Brain microvascular endothelial cell (primary cell): ENCODE measurements at regions not wholly inside any gene's neighbourhood (a gene's known extent, or its start where the extent isn't known, plus 50 kb on each side); places are given as distances from the start of the nearest gene placed in this dataset.
A peak's percentile ranks its signal among the peaks of the same experiment; 100 is the strongest.

ENCODE experiments used
- DNase-seq: peaks from one replicate; pipeline ENCODE4 v3.0.0-alpha.2; 2020
- H3K27ac ChIP-seq: fragments of 250-450 bp; sonication (Bioruptor Pico); 2 replicates; pipeline ENCODE4 v1.5.1; 2020; ENCODE audit warnings: mild to moderate bottlenecking, moderate library complexity
- H3K27me3 ChIP-seq: fragments of 250-450 bp; sonication (Bioruptor Pico); replicated peaks from 2 replicates; pipeline ENCODE4 v1.5.1; 2020; ENCODE audit warnings: mild to moderate bottlenecking
- H3K36me3 ChIP-seq: fragments of 250-450 bp; sonication (Bioruptor Pico); replicated peaks from 2 replicates; pipeline ENCODE4 v1.5.1; 2020; ENCODE audit warnings: mild to moderate bottlenecking
- H3K4me3 ChIP-seq: 2 replicates; pipeline ENCODE4 v1.5.1; 2011; ENCODE audit warnings: low read depth, mild to moderate bottlenecking, control low read depth, low read length, moderate library complexity
- in situ Hi-C: cut with HindIII; loops from 2 replicates; pipeline ENCODE4 v1.10.0; 2017; ENCODE audit warnings: low sequenced_read_pairs, low pct_ligation_motif_present
- TF ChIP-seq, protein P1 (sequence below): IDR thresholded peaks from 2 replicates; pipeline ENCODE4 v1.5.1; 2011; ENCODE audit warnings: low read depth, mild to moderate bottlenecking, moderate library complexity, low read length, control low read depth, inconsistent platforms; ENCODE audit errors: missing control alignments

- Histone ChIP-seq H3K36me3 (no peaks in the 10 kb centered on the region), H3K4me3 (no peak overlapping the region), H3K27me3 (no peaks in the 10 kb centered on the region), H3K27ac (no peak overlapping the region)
- DNase-seq, result no peak
- in situ Hi-C loops, result no loop called here
- TF ChIP-seq, protein P1, sequence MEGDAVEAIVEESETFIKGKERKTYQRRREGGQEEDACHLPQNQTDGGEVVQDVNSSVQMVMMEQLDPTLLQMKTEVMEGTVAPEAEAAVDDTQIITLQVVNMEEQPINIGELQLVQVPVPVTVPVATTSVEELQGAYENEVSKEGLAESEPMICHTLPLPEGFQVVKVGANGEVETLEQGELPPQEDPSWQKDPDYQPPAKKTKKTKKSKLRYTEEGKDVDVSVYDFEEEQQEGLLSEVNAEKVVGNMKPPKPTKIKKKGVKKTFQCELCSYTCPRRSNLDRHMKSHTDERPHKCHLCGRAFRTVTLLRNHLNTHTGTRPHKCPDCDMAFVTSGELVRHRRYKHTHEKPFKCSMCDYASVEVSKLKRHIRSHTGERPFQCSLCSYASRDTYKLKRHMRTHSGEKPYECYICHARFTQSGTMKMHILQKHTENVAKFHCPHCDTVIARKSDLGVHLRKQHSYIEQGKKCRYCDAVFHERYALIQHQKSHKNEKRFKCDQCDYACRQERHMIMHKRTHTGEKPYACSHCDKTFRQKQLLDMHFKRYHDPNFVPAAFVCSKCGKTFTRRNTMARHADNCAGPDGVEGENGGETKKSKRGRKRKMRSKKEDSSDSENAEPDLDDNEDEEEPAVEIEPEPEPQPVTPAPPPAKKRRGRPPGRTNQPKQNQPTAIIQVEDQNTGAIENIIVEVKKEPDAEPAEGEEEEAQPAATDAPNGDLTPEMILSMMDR, result no peak
Measured at GRCh38 chr4:92035666-92036065, 268.1 kb upstream of the GRID2 start.

DNA sequence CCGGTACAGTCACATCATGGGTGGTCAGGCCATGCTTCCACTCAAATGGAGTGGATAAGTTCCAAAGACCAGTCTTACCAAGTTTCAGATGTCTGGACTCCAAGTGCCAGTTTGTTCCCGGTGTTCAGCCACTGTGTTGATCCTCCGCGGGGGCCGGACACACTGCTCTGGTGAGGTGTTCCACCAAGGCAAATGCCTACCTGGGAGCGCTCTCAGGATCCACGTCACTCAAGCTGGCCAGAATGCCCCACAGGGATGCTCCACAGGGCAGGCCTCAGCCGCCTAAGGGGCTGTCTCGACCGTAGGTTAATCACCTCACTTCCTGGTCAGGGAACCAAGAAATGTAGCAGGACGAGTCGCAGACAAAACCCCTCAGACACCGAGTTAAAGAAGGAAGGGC, 258.0 kb upstream of the GRID2 start:
- Histone ChIP-seq H3K36me3 (no peaks in the 10 kb centered on the region), H3K4me3 (no peak overlapping the region), H3K27ac (no peak overlapping the region), H3K27me3 (no peaks in the 10 kb centered on the region)
- in situ Hi-C loops, result no loop called here
- no peak for DNase-seq
- TF ChIP-seq, protein P1, result no peak

DNA sequence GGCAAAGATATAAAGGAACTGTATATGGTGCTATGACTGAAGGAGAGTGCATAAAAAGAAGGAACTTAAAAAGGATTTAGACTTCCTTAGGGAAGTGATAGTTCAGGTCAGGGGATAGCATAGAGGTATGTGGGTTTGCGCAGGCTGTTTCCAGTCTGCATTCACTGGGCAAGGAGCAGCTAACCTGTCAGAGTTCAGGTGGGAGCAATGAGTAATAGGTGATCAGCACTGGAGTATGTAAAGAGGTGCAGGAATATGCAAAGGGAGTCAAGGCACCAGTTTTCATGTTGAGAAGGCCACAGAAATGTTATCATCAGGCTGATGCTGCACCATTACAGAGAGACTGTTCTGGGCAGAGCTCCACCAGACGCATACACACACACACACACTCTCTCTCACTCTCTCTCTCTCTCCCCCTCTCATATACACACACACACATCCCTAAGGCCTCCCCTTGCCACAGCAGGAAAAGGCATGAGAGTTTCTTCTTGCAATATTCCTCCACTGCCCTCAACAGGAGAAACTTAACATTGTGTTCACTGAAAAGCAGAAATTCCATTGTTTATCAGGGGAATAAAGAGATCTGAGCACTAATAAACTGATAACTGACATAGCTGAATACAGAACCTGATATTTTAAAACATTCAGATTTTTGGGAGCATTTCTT, 256.4 kb upstream of the GRID2 start:
- TF ChIP-seq, protein P1, result peak; percentile 32
- no peaks in the 10 kb centered on the region for H3K27me3 ChIP-seq
- DNase-seq, result no peak
- no peak overlapping the region for H3K27ac ChIP-seq
- H3K4me3 ChIP-seq, result no peak overlapping the region
- in situ Hi-C loops, result no loop called here
- H3K36me3 ChIP-seq, result no peaks in the 10 kb centered on the region

DNA sequence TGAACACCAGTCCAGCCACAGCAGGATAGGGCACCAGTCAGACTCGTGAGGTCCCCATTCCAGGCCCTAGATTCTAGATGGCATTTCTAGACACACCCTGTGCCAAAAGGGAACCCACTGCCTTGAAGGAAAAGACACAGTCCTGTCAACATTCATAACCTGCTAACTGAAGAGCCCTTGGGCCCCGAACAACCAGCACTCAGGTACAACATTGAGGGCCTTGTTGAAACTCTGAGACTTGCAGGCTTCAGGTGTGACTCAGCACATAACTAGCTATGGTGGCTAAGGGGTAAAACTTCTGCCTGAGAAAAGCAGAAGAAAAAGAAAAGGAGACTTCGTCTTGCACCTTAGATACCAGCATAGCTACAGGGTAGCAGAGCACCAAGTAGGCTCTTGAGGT, 252.9 kb upstream of the GRID2 start:
- DNase-seq, result no peak
- H3K27me3 ChIP-seq, result no peaks in the 10 kb centered on the region
- no peaks in the 10 kb centered on the region for H3K36me3 ChIP-seq
- no peak overlapping the region for H3K27ac ChIP-seq
- TF ChIP-seq, protein P1, result no peak
- H3K4me3 ChIP-seq, result no peak overlapping the region
- in situ Hi-C loops, result no loop called here

GRCh38 chr4:92059615-92060014, 244.2 kb upstream of the GRID2 start:
- no peak for DNase-seq
- TF ChIP-seq, protein P1, result no peak
- no peak overlapping the region for H3K4me3 ChIP-seq
- in situ Hi-C loops, result no loop called here
- H3K27ac ChIP-seq, result no peak overlapping the region
- H3K27me3 ChIP-seq, result no peaks in the 10 kb centered on the region
- H3K36me3 ChIP-seq, result no peaks in the 10 kb centered on the region

DNA sequence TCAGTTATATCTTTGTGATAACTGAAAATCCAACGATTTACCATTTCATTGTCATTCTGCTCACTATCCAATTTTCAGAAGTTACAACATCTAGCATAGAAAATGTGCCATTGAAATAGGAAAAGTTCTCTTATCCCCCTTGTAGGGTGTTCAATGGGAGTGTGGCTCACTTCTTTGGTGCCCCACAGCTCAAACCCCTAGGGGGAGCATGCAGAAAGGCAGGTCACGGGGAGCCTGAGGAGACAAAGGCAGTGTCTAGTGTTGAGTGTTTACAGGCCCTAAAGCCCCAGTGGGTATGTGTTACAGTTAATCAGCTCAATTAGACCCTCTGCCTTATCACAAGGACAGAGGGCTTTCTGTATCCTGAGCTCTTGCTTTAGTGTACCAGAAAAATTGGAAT, 243.4 kb upstream of the GRID2 start:
- Histone ChIP-seq H3K27ac (no peak overlapping the region), H3K36me3 (no peaks in the 10 kb centered on the region), H3K27me3 (no peaks in the 10 kb centered on the region), H3K4me3 (no peak overlapping the region)
- DNase-seq, result no peak
- TF ChIP-seq, protein P1, result no peak
- in situ Hi-C loops, result no loop called here
